Peyer's patch (tissue), 4 donors: ENCODE measurements at regions not wholly inside any gene's neighbourhood (a gene's known extent, or its start where the extent isn't known, plus 50 kb on each side); places are given as distances from the start of the nearest gene placed in this dataset.

Experiments
- CTCF ChIP-seq, 6 experiments: fragments of 450-650 bp in 4 of 6; fragments of 200-600 bp in 2 of 6; sonication (generic) in 1 of 6; IDR thresholded peaks; one replicate each; pipeline ENCODE4 v1.5.1; 2017 to 2019; ENCODE audit warnings: antibody characterized with exemption in 6 of 6, mild to moderate bottlenecking in 3 of 6, moderate library complexity in 1 of 6
- POLR2A ChIP-seq, 2 donors: fragments of 450-650 bp; IDR thresholded peaks; one replicate each; pipeline ENCODE4 v1.5.1; 2017; ENCODE audit warnings: antibody characterized with exemption in 2 of 2, mild to moderate bottlenecking in 2 of 2, moderate library complexity in 2 of 2

- TF ChIP-seq CTCF (IDR thresholded peaks at IDR 0.05) (no peak), POLR2A (IDR thresholded peaks at IDR 0.05) (no peak)
These were observed 50.2 kb upstream of the USP25 start for GRCh38 chr21:15679630-15680029.
